Sigmoid colon (tissue), 4 donors: ENCODE measurements at regions not wholly inside any gene's neighbourhood (a gene's known extent, or its start where the extent isn't known, plus 50 kb on each side); places are given as distances from the start of the nearest gene placed in this dataset.

Experiments
- CTCF ChIP-seq, 4 experiments: fragments of 450-650 bp in 3 of 4; fragments of 200-600 bp in 1 of 4; IDR thresholded peaks; one replicate each; pipeline ENCODE4 v1.5.1; 2016 to 2019; ENCODE audit warnings: antibody characterized with exemption in 4 of 4, mild to moderate bottlenecking in 3 of 4, moderate library complexity in 2 of 4
- EP300 ChIP-seq, 4 donors: sonication (generic); formaldehyde crosslinking; IDR thresholded peaks; one replicate each; pipeline ENCODE4 v1.6.1; 2017; ENCODE audit warnings: antibody characterized with exemption in 4 of 4
- POLR2A ChIP-seq, 2 donors: fragments of 450-650 bp; IDR thresholded peaks; one replicate each; pipeline ENCODE4 v1.6.1; 2016; ENCODE audit warnings: antibody characterized with exemption in 2 of 2, mild to moderate bottlenecking in 2 of 2, moderate library complexity in 2 of 2

GRCh38 chr2:65608916-65609315 is 176.5 kb upstream of the SPRED2 start:
- no peak for TF ChIP-seq CTCF (IDR thresholded peaks at IDR 0.05)
- TF ChIP-seq POLR2A (IDR thresholded peaks at IDR 0.05) = no peak
- TF ChIP-seq EP300 (IDR thresholded peaks at IDR 0.05) = no peak
